ENCODE measurements at regions not wholly inside any gene's neighbourhood (a gene's known extent, or its start where the extent isn't known, plus 50 kb on each side); places are given as distances from the start of the nearest gene placed in this dataset.

DNA sequence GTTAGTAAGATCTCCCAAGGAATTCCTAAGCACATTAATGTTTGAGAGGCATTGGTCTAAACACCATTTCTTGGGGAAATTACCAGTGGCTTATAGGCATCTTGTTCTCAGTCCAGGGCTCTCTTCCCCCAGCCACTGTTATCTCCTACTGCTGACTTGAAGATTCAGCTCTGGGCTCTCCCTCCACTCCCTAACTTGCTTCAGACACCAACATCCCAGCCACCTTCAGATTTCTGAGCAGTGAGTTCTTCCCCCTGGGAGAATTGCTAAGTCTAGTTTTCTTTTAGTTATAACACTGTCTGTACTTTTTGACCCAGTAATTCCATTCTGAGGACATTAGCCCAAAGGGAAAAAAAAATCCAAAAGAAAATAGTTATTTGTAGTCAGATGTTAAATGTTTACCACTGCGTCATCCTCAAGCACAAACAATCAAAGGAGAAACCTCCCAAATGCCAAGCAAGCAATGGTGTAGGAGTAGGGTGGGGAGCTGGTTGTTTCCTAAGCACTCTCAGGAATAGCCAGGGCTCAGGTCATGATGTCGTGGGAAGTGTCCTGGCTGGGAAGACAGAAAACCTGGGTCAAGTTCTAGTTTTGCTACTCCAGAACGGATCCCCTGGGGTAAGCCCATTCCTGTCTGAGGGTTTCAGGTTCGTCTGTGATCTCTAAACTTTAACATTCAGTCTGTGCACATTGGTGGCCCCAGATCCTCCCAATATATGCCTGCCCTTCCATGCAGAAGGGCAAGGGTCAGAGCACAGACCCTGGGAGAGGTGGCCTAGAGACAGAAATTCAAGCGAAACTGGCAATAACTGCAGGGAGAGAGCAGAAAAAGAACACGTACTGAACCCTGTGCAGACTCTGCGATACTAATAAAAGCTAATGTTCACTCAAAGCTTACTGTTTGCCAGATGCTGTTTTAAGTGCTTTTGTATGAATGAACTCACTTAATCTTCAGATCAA is 191.1 kb upstream of the FGGY start:
- H3K27ac ChIP-seq (ENCODE audit: low read length), result no peak overlapping the region

GRCh38 chr1:59107516-59107915 is 189.4 kb upstream of the FGGY start:
- H3K36me3 ChIP-seq (ENCODE audit: control insufficient read depth in 1 of 2, insufficient read depth in 2 of 2, low read length in 2 of 2), result no peaks in the 10 kb centered on the region
- H3K9me3 ChIP-seq (ENCODE audit: control insufficient read depth in 1 of 2, low read length in 2 of 2), result no peaks in the 10 kb centered on the region
- no peak overlapping the region for H3K4me3 ChIP-seq (ENCODE audit: low read depth in 1 of 2, low read length in 2 of 2)
- no peaks in the 10 kb centered on the region for H3K4me1 ChIP-seq (ENCODE audit: control insufficient read depth in 1 of 2, insufficient read depth in 2 of 2, low read length in 2 of 2)
- no peaks in the 10 kb centered on the region for H3K27me3 ChIP-seq (ENCODE audit: low read depth, low read length)
- no peak overlapping the region for H3K27ac ChIP-seq (ENCODE audit: low read length)

More for the DNA sequence above, 191.1 kb upstream of the FGGY start:
- Histone ChIP-seq H3K9me3 (ENCODE audit: control insufficient read depth in 1 of 2, low read length in 2 of 2) (no peaks in the 10 kb centered on the region), H3K27me3 (ENCODE audit: low read depth, low read length) (no peaks in the 10 kb centered on the region), H3K4me3 (ENCODE audit: low read depth in 1 of 2, low read length in 2 of 2) (no peak overlapping the region), H3K4me1 (ENCODE audit: control insufficient read depth in 1 of 2, insufficient read depth in 2 of 2, low read length in 2 of 2) (no peaks in the 10 kb centered on the region), H3K36me3 (ENCODE audit: control insufficient read depth in 1 of 2, insufficient read depth in 2 of 2, low read length in 2 of 2) (no peaks in the 10 kb centered on the region)

DNA sequence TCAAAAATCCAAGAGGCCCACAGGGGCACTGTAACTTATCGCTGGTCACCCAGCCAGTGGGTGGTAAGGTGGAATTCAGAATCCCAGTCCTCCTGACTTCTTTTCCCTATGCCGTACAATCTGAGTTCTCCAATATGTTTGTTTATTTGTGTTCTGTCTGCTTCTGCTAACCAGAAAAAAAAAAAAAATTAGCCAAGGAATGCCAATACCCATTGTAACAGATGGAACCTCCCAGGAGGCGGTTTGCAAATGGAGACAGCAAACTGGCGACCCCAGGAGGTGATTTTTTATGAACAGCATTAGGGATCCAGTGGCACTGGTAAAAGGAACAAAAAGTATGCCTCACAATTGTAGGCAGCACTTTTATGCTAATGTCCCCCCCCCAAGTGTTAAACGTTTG is 189.0 kb upstream of the FGGY start:
- Histone ChIP-seq H3K36me3 (ENCODE audit: control insufficient read depth in 1 of 2, insufficient read depth in 2 of 2, low read length in 2 of 2) (no peaks in the 10 kb centered on the region), H3K27ac (ENCODE audit: low read length) (no peak overlapping the region), H3K4me1 (ENCODE audit: control insufficient read depth in 1 of 2, insufficient read depth in 2 of 2, low read length in 2 of 2) (no peaks in the 10 kb centered on the region), H3K27me3 (ENCODE audit: low read depth, low read length) (no peaks in the 10 kb centered on the region), H3K9me3 (ENCODE audit: control insufficient read depth in 1 of 2, low read length in 2 of 2) (no peaks in the 10 kb centered on the region), H3K4me3 (ENCODE audit: low read depth in 1 of 2, low read length in 2 of 2) (no peak overlapping the region)

DNA sequence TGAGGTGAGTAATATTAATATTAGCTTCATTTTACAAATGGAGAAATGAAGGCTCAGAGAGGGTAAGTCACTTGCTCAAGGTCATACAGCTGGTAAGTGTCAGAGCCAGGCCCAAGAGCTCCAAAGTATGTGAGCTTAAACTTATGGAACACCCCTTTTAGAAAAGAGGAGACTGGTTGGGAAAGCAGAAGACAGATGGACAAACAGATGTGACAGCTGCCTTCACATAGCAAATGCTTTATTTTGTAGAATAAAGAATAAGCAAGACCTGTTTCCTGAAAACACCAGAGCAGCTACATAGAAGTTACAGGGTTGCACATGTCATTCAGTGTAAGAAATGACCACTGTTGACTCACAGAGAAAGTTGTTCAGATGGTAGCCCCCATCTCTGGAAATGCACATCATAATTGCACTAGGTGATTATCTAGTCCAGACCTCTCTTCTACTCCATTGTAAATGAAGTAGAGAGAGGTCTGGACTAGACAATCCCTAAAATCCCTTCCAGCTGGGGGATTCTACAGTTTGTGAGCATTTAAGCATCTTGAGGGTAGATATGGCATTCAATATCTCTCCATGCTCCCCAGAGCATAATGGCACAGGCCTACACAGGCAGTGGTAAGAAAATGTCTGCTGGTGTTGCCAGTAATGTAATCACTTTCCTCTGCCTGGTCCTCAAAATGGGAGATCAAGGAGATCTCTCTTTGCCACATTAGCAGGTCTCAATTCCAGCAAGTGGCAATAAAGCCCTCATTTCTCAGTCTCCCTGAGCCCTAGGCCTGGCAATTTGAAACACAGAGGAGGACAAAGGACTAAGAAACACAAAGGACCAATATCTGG is 188.2 kb upstream of the FGGY start:
- Histone ChIP-seq H3K4me3 (ENCODE audit: low read depth in 1 of 2, low read length in 2 of 2) (no peak overlapping the region), H3K27ac (ENCODE audit: low read length) (no peak overlapping the region)

GRCh38 chr1:59110271-59110670 is 186.6 kb upstream of the FGGY start:
- Histone ChIP-seq H3K4me1 (ENCODE audit: control insufficient read depth in 1 of 2, insufficient read depth in 2 of 2, low read length in 2 of 2) (no peaks in the 10 kb centered on the region), H3K4me3 (ENCODE audit: low read depth in 1 of 2, low read length in 2 of 2) (no peak overlapping the region), H3K9me3 (ENCODE audit: control insufficient read depth in 1 of 2, low read length in 2 of 2) (no peaks in the 10 kb centered on the region), H3K27ac (ENCODE audit: low read length) (no peak overlapping the region), H3K36me3 (ENCODE audit: control insufficient read depth in 1 of 2, insufficient read depth in 2 of 2, low read length in 2 of 2) (no peaks in the 10 kb centered on the region), H3K27me3 (ENCODE audit: low read depth, low read length) (no peaks in the 10 kb centered on the region)

More for the DNA sequence above, 188.2 kb upstream of the FGGY start:
- H3K4me1 ChIP-seq (ENCODE audit: control insufficient read depth in 1 of 2, insufficient read depth in 2 of 2, low read length in 2 of 2), result no peaks in the 10 kb centered on the region
- no peaks in the 10 kb centered on the region for H3K9me3 ChIP-seq (ENCODE audit: control insufficient read depth in 1 of 2, low read length in 2 of 2)
- no peaks in the 10 kb centered on the region for H3K36me3 ChIP-seq (ENCODE audit: control insufficient read depth in 1 of 2, insufficient read depth in 2 of 2, low read length in 2 of 2)
- no peaks in the 10 kb centered on the region for H3K27me3 ChIP-seq (ENCODE audit: low read depth, low read length)

DNA sequence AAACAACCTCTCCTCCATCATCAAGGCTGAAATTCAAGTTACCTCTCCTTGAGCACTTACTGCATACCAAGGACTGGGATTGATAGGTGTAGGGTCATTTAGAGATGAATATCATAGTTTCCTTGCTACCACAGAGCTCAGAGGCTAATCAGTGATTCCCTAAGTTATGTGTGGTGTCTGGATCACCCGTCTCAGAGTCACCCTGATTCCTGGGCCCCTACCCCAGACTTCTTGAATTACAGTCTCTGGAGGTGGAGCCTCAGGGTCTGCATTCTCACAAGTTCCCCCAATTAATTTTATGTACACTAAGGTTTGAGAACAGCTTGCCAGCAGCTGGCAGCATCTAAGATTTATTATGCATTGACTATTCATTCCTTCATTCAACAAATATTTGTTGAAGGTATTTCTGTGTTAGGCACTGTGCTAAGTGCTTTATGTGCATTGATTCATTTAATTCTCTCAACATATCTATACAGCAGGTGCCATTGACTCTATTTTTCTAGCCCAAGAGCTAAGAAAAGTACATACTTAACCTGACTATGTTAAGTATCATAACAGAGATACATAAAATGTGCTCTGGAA is 182.9 kb upstream of the FGGY start:
- no peaks in the 10 kb centered on the region for H3K4me1 ChIP-seq (ENCODE audit: control insufficient read depth in 1 of 2, insufficient read depth in 2 of 2, low read length in 2 of 2)
- H3K9me3 ChIP-seq (ENCODE audit: control insufficient read depth in 1 of 2, low read length in 2 of 2), result no peaks in the 10 kb centered on the region
- H3K4me3 ChIP-seq (ENCODE audit: low read depth in 1 of 2, low read length in 2 of 2), result no peak overlapping the region
- H3K36me3 ChIP-seq (ENCODE audit: control insufficient read depth in 1 of 2, insufficient read depth in 2 of 2, low read length in 2 of 2), result no peaks in the 10 kb centered on the region
- H3K27ac ChIP-seq (ENCODE audit: low read length), result no peak overlapping the region
- no peaks in the 10 kb centered on the region for H3K27me3 ChIP-seq (ENCODE audit: low read depth, low read length)

DNA sequence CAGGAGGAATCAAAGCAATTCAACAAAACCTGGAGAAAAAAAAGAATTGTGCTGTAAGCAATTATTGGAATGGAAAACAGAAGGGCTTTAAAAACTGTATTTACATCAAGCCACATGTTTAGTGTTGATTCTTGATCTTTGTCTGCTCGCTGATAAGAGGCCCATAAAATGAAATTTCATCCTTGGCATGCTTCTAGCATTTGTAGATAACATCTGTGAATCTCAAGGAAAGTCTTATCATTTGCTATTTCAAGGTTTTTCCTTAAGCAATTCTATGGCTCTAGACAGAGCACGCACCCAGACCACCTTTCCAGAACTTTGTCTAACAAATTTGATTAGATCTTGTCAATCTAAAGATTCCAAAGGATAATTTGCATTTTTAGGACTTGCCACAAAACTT is 181.0 kb upstream of the FGGY start:
- Histone ChIP-seq H3K9me3 (ENCODE audit: control insufficient read depth in 1 of 2, low read length in 2 of 2) (no peaks in the 10 kb centered on the region), H3K27me3 (ENCODE audit: low read depth, low read length) (no peaks in the 10 kb centered on the region)

DNA sequence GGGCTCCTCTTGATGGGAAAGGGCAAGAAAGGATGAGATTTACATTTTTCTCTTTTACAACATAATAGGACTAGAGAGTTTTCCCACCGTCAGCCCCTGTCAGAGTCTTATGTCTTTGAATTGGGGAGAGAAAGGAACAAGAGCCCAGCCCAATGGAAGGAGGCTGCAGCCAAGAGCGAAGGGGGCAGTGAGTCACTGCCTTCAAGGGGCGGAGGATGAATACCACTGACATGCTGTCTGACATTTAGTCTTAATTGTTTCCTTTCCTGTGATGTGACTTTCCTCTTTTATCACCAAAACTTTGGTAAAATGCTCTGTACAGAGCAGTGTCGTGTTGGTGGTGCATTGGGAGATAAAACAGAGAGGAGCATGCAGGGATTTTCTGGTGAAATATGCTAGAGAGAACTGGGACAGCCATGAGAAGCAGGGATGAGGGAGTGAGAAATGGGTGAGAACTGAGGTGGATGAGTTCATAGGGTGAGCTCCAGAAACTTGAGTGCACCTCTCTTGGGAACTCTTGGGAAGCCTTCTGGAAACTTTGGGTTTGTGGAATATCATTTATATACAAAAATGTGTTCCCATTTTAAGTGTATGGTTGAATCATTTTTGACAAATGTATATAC is 179.9 kb upstream of the FGGY start:
- no peaks in the 10 kb centered on the region for H3K27me3 ChIP-seq (ENCODE audit: low read depth, low read length)
- H3K9me3 ChIP-seq (ENCODE audit: control insufficient read depth in 1 of 2, low read length in 2 of 2), result no peaks in the 10 kb centered on the region
- no peaks in the 10 kb centered on the region for H3K4me1 ChIP-seq (ENCODE audit: control insufficient read depth in 1 of 2, insufficient read depth in 2 of 2, low read length in 2 of 2)
- H3K4me3 ChIP-seq (ENCODE audit: low read depth in 1 of 2, low read length in 2 of 2), result no peak overlapping the region
- H3K36me3 ChIP-seq (ENCODE audit: control insufficient read depth in 1 of 2, insufficient read depth in 2 of 2, low read length in 2 of 2), result no peaks in the 10 kb centered on the region
- H3K27ac ChIP-seq (ENCODE audit: low read length), result no peak overlapping the region

More for the DNA sequence above, 181.0 kb upstream of the FGGY start:
- H3K4me1 ChIP-seq (ENCODE audit: control insufficient read depth in 1 of 2, insufficient read depth in 2 of 2, low read length in 2 of 2), result no peaks in the 10 kb centered on the region
- no peak overlapping the region for H3K4me3 ChIP-seq (ENCODE audit: low read depth in 1 of 2, low read length in 2 of 2)
- H3K27ac ChIP-seq (ENCODE audit: low read length), result no peak overlapping the region
- H3K36me3 ChIP-seq (ENCODE audit: control insufficient read depth in 1 of 2, insufficient read depth in 2 of 2, low read length in 2 of 2), result no peaks in the 10 kb centered on the region

DNA sequence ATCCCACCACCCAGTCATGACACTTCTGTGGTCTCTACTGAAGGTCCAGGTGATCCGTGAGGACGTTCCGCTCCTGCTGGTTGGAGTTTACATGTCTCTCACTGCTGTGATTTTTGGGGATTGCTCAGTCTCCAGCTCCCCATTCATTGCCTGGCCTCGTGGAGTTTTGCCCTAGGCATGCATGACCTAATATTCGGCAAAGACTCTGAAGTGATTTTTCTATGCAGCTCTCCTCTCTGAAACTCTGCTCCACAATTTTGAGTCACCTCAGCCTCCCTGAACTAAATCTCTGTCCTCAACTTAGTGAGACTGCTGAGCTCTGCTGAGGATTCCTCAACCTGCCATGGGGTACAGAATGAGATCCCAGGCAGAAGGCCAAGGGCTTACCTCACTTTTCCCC is 174.4 kb upstream of the FGGY start:
- no peaks in the 10 kb centered on the region for H3K27me3 ChIP-seq (ENCODE audit: low read depth, low read length)

GRCh38 chr1:59123081-59123681 is 173.7 kb upstream of the FGGY start:
- H3K27me3 ChIP-seq (ENCODE audit: low read depth, low read length), result no peaks in the 10 kb centered on the region
- no peaks in the 10 kb centered on the region for H3K36me3 ChIP-seq (ENCODE audit: control insufficient read depth in 1 of 2, insufficient read depth in 2 of 2, low read length in 2 of 2)
- no peak overlapping the region for H3K27ac ChIP-seq (ENCODE audit: low read length)
- no peaks in the 10 kb centered on the region for H3K4me1 ChIP-seq (ENCODE audit: control insufficient read depth in 1 of 2, insufficient read depth in 2 of 2, low read length in 2 of 2)
- no peaks in the 10 kb centered on the region for H3K9me3 ChIP-seq (ENCODE audit: control insufficient read depth in 1 of 2, low read length in 2 of 2)
- no peak overlapping the region for H3K4me3 ChIP-seq (ENCODE audit: low read depth in 1 of 2, low read length in 2 of 2)

More for the DNA sequence above, 174.4 kb upstream of the FGGY start:
- Histone ChIP-seq H3K36me3 (ENCODE audit: control insufficient read depth in 1 of 2, insufficient read depth in 2 of 2, low read length in 2 of 2) (no peaks in the 10 kb centered on the region), H3K27ac (ENCODE audit: low read length) (no peak overlapping the region), H3K4me3 (ENCODE audit: low read depth in 1 of 2, low read length in 2 of 2) (no peak overlapping the region), H3K4me1 (ENCODE audit: control insufficient read depth in 1 of 2, insufficient read depth in 2 of 2, low read length in 2 of 2) (no peaks in the 10 kb centered on the region), H3K9me3 (ENCODE audit: control insufficient read depth in 1 of 2, low read length in 2 of 2) (no peaks in the 10 kb centered on the region)

Data from muscle layer of duodenum (tissue), 2 donors.